Fibroblast of skin of left quadriceps (primary cell): ENCODE measurements at regions not wholly inside any gene's neighbourhood (a gene's known extent, or its start where the extent isn't known, plus 50 kb on each side); places are given as distances from the start of the nearest gene placed in this dataset.
"Not testable (repeated sequence)": the region's sequence is repeated elsewhere in the genome, so short reads cannot be mapped to it uniquely, and the experiment has no call there.

Experiments used
- DNase-seq, 2 experiments: peaks; one replicate each; pipeline ENCODE4 v3.0.0-alpha.2; 2013; ENCODE audit warnings: low read depth in 2 of 2

DNA sequence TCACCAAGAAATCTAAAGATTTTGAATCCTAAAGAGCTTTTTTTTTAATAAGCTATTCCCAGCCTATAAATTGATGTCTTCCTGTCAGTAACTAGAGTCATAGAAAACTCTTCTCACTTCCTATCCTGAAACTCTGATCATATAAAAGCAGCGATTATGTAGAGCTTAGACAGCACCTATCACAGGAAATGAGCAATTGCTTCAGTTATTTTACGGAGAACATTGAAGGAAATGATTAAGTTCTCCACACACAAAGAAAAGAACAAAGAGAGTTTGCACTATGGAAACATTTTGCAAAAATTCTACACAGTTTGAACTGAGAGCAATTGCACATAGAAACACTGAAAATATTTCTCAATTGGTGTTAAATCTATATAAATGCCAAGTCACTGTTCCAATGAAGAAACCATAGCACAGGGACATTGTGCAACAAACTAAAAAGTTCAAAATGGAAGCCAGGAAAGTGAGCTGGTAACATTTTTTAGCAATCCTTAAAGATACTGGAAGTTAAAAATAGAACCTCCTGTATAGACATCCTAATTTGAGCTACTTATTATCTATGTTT is 291.5 kb upstream of the ARHGEF26 start:
- DNase-seq: no peak

DNA sequence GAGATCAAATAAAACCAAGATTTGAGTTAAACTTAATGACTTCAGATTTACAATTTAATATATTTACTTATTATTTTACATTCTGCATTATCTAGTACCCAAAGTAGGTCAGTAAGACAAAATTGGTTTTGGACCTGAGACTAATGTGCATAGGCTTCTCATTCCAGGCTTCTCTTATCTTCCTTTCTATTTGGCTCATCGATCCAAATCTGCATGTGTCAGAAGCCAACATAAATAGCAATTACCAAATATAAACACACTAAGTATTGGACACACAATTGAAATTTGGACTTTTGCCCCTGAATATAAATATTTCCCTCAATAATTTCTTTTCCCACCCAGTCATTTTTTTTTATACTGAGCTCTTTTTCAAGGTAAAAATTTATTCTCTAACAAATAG is 290.6 kb upstream of the ARHGEF26 start:
- DNase-seq: no peak

DNA sequence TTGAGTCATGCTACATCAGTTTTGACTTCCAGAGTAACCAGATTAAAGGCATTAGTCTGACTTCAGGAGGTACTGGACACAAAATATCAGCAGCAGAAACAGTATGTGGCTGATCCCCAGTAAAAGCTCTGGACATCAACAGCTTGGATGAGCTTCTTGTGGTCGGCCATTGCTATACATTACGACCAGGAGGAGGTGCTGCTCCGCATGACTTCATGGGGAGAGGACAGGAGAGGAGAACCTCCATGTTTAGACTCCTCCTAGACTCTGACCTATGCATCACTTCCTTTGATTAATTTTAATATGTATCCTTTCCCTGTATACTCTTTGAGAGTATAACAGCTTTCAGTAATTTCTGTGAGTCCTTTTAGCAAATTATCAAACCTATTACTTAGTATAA is 285.6 kb upstream of the ARHGEF26 start:
- no peak for DNase-seq

DNA sequence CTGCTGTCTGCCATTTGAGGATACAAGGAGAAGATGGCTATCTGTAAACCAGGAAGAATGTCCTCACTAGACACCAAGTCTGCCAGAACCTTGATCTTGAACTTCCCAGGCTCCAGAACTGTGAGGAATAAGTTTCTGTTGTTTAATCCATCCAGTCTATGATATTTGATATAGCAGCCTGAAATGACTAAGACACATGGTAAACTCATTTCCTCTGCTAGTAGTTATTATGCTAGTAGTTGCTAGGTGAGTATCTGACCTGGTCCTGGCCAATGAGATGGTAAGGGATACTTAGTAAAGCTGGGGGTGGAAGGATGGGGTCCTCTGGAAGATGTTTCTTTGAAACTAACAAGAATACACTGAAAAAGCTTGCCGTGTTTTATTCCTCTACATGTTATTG is 280.7 kb upstream of the ARHGEF26 start:
- no peak for DNase-seq

DNA sequence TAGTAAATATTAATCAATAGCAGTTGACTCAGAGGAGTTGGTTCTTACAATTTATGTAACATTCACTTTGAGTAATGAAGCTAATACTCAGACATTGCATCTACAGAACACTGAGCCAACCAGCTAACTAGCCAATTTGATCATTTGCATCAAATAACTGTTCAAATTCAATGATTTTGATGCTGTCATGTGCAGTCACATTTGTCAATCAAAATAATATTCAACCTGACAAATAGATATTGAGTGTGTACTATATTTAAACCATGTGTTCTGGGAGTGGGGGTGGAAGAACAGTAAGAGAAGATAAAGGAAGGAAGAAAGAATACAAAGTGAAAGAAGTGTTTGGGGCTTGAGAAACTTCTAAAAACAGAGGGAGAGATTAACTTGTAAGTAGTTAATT is 277.2 kb upstream of the ARHGEF26 start:
- no peak for DNase-seq

DNA sequence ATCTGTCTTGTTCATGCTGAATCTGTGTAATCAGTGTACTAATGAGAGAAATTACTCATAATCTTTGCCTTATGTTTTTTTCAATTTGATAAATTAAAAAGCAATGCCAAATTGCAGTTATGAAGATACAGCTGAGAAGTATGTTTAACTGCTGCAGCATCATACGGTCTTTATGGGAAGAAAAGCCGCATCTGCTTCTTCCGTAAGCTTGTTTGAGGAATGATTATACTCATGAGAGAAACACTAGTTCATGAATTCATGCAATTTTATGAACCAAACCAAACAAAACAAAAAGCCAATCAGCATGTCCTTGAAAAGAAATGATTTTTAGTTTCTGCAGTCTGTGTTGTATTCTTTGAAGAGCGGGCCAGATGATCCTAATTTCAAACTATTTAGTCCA is 275.9 kb upstream of the ARHGEF26 start:
- DNase-seq: no peak

DNA sequence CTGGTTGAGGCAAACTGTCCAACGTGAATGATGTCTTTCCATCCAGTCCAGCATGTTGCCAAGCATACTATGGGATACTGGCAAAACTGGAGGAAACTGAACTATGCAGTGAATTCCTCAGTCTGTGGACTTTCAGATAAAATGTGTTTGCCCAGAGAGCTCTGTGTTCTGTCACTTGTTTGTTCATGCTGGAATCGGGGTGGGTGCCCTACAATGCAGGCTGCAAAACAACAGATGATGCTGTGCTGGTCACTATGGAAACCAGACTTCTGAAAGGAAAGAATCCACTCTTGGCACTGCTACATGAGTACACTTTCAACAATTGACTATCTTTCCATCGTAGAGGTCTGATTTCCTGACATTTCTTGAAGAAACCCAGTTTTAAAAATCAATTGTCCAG is 272.5 kb upstream of the ARHGEF26 start:
- no peak for DNase-seq

DNA sequence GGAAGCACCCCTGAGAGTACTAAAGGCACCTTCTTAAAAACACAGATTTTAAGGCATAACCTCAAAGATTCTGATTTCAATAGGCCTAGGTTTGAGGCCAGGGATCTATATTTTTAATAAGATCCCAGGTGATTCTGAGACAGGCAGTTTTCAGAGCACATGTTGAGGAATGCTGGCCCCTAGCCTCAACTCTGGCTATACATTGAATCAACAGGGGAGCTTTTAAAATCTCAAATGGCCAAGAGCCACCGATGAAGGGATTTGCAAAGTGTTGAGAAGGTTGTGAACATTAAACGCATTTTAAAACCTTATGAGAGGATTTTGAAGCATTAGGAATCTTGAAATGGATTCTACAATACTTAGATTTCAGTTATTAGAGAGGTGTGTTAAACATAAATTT is 268.8 kb upstream of the ARHGEF26 start:
- no peak for DNase-seq

DNA sequence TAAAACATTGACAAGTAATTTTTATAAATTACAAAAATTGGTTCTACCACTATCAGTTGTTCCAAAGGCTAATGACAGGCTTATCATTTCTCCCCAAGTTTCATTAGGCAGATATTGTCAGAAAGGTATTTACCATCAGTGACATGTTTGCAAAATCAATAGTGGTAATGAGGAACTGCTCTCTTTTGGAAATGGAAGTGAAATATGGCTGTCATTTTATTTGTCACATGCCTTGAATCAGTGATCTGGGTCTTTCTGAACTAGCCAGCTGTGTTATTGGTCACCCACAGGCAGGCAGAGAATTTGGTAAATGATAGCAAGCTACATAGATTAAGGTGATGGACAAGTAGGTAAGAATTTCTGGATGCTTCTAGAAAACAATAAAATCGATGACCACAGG is 268.0 kb upstream of the ARHGEF26 start:
- no peak for DNase-seq

DNA sequence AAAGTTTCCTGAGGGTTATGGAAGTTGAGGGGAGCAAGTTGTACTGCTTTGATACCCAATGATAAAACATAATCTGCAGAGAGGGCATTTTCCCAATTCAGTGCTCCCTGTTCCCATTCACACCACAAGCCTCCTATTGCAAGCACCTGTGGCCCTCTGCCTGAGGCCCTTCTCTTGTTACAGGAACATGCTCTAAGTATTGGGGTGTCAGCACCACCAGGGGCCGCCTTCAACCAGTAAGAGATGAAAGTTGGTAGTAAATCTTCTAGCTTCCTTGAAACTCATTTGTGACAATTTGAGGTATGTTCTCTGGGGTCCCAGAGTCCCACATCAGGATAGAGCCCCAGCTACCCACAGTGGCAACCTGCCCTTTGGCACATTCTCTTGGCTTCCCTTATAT is 265.4 kb upstream of the ARHGEF26 start:
- DNase-seq: no peak

DNA sequence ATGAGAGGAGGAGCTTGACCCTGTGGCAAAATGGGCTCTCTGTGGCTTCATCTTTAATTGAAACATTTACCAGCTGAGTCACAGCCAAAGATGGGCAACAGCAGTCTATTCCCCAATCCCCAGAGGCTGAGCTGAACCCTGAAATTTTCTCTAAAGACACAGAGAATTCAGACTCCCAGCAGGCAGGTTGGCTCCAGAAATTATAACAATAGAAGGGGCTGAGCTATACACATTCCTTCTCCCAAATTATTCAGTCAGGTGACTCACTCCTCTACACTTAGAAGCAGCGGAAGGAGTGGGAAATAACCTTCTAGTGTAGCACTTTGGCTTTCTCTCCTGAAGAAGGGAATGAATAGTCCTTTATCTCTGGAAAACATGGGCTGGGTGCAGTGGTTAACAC is 264.3 kb upstream of the ARHGEF26 start:
- no peak for DNase-seq

DNA sequence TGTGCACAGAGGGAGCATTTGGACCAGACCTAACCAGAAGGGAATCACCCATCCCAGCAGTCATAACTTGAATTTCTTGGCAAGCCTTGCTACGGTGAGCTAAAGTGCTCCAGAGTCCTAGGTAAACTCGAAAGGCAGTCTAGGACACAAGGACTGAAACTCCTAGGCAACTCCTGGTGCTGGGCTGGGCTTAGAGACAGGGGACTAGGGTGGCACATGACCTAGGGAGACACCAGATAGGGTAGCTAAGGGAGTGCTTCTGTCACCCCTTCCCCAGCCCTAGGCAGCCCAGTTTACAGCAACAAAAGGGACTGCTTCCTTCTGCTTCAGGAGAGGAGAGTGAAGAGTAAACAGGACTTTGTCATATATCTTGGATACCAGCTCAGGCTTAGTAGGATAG is 256.4 kb upstream of the ARHGEF26 start:
- no peak for DNase-seq

DNA sequence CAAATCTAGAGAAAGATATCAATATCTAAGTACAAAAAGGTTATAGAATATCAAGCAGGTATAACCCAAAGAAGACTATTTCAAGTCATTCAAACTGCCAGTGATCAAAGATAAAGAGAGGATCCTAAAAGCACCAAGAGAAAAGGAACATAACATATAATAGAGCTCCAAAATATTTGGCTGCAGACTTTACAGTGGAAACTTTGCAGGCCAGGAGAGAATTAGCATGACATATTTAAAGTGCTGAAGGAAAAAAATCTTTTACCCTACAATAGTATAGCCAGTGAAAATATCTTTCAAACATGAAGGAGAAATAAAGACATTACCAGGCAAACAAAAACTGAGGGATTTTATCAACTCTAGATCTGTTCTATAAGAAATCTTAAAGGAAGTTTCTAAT is 254.3 kb upstream of the ARHGEF26 start:
- no peak for DNase-seq

DNA sequence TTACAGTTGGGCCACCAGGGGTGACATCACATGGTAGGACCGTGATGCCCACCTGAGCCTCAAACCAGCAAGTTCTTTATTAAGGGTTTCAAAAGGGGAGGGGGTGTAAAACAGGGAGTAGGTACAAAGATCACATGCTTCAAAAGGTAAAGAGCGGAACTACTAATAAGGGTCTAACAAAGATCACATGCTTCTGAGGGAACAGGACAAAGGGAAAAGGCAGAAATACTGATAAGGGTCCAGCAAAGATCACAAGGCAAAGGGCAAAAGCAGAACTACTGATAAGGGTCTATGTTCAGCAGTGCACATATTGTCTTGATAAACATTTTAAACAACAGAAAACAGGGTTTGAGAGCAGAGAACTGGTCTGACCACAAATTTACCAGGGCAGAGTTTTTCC is 246.8 kb upstream of the ARHGEF26 start:
- DNase-seq: not testable (repeated sequence)

DNA sequence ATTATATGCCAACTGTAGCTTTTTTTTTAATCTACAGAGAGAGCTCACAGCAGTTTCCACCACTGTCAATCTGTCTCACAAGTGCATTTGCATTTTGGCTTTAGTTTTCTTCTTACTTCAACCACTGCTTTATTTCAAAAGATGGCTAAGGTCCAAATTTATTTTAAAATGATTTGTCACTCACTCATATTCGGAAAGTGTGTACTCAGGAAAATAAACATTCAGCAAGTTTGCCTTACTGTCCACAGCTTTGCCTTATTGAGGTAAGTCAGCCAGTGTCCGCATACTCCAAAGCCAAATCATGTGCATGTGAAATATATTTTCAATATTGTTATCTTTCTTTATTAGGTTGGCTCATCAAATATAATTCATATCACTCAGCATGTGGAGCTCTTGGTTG is 240.7 kb upstream of the ARHGEF26 start:
- no peak for DNase-seq

DNA sequence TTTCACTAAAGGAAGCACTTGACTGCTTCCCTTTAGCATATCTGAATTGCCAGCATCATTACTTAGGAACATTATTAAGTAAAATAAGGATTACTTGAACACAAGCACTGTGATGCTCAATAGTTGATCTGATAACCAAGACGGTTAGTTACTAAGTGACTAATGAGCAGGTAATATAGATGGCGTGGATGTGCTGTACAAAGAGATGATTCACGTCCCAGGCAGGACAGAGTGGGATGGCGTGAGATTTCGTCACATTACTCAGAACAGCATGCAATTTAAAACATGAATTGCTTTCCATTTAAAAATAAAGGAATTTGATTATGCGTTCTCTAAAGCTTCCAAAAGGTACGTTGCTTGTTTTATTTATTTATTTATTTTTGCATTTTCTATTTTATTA is 240.0 kb upstream of the ARHGEF26 start:
- DNase-seq: no peak

DNA sequence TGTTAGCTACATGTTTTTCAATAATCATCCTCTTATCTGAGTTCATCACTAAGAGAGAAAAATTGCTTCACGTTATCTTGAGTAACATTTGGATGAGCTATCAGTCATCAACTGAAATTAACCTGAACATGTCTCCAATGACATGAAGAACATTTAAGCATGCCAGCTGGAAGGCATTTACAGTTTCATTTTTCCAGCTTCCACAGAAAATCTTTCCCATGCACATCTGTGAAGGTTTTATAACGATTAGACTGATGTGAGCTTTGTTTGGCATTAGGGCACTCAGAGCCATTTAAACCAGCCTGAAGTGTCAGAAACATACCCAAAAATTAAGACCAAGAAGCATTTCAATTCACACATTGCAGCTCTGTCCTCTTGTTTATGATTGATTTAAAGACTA is 235.8 kb upstream of the ARHGEF26 start:
- DNase-seq: no peak

DNA sequence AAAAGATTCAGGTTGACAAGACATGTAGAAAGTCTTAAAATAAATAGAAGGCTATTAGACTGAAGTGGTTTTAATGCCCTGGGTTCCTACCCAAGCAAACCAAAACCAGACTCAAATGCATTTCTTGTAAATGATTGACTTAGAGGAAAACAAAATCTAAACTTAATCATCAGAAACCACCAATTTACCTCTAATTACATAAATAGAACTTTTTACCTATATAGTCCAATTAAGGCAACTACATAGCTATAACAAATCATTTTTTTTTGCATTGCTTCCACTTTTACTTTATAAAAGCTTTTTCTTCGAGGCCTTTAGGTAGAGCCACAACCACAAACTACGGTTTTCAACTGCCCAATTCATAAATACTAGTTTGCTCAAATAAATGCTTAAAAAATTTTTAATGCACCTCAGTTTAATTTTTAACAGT is 231.3 kb upstream of the ARHGEF26 start:
- no peak for DNase-seq

DNA sequence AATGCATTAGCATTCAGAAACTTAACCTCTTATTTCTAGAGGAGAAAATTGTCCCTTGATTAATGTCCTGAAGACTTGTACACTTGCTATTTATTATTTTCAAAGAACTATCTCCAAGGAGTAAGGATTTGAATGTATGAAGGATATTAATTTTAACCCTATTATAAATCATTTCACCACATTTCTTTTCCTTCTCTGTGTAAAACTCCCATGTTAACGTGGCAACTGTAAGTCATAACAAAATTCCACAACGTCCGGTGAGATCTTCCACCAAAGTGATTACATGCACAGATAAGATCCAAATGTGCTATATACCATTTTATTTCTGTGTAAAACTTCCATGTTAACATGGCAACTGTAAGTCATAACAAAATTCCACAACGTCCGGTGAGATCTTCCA is 229.1 kb upstream of the ARHGEF26 start:
- DNase-seq: peak; percentile 44 to 47

DNA sequence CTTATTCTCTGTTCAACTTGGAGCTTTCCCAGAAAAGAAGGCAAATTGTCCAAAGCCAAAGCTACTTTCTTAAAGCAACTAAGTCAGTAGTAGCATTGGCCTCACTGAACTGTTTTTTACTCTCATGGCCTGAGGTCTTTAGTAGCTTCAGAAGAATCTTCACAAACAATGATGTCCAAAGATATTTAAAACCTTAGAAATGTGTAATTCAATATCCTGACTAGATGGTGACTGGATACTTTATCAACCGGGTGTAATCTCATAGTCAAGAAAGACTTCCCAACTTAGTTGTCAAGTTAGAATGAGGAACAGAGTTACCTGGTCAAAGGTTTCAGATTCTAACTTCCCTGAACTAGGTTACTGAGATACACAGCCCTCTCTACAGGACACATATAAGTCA is 226.3 kb upstream of the ARHGEF26 start:
- no peak for DNase-seq

DNA sequence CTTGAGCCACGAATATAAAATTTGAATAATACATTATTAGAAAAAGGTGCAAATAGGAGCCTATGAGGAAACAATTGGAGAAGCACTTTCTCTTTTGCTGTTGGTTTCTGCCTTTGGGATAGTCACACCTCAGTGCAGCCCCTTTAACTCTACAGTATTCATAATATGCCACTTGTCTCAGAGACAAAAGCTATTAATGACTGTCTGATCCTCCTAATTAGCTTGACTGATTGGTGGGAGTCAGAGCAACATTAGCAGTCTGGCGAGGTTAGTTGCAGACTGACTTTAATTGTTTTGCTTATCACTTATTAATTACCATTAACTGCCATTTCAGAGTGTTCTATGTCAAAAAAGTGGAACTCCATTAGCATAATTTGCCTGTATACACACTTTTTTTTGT is 225.0 kb upstream of the ARHGEF26 start:
- no peak for DNase-seq

DNA sequence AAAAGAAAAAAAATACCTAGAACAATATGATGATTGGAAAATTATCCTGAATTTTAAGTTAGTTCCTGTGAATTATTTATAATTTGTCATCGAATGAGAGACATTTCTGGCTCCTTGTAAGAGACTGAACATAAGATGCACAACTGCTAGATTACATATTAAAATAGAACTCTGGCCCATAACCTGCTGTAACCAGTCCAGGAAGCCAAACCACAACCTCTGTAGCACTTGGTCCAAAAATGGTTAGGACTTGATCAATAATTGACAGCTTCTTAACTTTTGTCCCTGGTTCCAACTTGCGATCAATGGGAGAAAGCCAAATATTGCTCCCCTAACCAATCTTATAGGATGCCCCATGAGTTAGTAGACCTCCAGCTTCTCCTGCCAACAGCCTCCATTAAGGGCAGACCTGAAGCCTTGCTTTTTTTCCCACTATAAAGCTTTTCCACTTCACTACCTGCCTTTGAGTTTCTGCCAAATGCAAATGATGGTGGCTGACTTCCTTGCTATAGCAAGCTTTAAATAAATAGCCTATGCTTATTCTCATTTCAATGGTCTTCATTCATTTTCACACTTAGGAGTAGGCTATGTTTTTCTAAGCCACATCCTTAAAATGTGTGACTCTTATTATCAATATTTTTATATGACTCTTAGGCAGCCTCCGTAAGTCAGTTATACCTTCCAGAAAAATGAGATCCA is 224.0 kb upstream of the ARHGEF26 start:
- DNase-seq: no peak

DNA sequence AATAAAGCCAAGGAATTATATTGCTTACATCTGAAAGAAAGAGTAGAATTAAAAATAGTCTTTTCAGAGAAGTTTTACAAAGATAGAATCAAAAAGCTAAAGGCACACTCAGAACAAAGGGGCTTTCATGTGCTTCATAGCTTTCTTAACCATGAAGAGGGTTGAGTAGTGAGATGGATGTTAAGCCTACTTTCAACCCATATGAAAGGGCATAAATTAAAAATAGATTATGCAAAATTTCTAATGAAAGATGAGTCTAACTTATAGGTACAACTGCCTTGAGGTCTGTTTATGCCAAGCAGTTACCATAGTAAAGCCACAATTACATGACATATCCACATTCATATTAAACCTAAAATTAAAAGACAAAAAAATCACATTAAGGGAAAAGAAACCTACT is 223.3 kb upstream of the ARHGEF26 start:
- no peak for DNase-seq

DNA sequence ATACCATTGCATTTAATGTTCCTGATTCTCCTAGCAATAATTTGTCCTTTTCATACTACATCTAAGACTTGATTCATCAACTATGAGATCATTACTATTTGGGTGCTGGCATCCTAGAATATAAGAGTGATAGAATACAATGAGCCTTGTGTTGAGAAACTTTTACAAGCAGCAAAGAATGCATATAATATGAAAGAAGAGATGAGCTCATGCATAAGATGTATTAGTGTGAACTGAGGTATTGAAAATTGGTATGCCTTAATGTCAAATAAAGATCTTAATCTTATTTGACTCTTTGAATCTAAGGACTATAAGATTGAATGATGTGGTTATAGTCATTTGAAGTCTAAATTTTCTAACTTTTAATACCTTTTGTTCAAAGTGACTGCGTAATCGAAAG is 220.0 kb upstream of the ARHGEF26 start:
- no peak for DNase-seq
